ENCODE measurements at regions not wholly inside any gene's neighbourhood (a gene's known extent, or its start where the extent isn't known, plus 50 kb on each side); places are given as distances from the start of the nearest gene placed in this dataset.

DNA sequence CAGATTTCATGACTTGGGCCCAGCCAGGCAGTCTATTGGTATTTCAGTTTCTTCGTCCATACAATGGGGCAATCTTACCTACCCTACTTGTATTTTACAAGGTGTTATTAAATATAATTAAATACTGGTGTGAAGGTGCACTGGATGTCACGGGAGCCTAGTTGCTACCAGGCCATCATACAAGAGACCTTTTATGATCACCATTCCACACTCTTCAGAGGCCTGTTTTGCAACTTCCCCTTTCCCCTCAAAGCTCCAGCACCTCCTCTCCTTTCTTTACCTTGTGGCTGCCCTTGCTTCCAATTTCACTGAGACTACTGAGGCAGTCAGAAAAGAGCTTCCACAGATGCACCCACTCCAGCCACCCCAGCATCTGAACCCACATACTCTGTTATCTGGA, 93.8 kb upstream of the HELT start:
- Histone ChIP-seq H3K36me3 (no peaks in the 10 kb centered on the region), H3K9me3 (no peaks in the 10 kb centered on the region), H3K4me3 (ENCODE audit: low read depth in 1 of 2, low read length in 1 of 2) (no peak overlapping the region), H3K4me1 (ENCODE audit: control insufficient read depth in 1 of 2, insufficient read depth in 1 of 2, low read depth in 1 of 2, low read length in 1 of 2) (peaks cover 0 to 7% of the 10 kb centered on the region in 2 experiments), H3K27me3 (no peaks in the 10 kb centered on the region), H3K27ac (no peak overlapping the region)
- TF ChIP-seq, protein P1, sequence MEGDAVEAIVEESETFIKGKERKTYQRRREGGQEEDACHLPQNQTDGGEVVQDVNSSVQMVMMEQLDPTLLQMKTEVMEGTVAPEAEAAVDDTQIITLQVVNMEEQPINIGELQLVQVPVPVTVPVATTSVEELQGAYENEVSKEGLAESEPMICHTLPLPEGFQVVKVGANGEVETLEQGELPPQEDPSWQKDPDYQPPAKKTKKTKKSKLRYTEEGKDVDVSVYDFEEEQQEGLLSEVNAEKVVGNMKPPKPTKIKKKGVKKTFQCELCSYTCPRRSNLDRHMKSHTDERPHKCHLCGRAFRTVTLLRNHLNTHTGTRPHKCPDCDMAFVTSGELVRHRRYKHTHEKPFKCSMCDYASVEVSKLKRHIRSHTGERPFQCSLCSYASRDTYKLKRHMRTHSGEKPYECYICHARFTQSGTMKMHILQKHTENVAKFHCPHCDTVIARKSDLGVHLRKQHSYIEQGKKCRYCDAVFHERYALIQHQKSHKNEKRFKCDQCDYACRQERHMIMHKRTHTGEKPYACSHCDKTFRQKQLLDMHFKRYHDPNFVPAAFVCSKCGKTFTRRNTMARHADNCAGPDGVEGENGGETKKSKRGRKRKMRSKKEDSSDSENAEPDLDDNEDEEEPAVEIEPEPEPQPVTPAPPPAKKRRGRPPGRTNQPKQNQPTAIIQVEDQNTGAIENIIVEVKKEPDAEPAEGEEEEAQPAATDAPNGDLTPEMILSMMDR (IDR thresholded peaks at IDR 0.05) = no peak

DNA sequence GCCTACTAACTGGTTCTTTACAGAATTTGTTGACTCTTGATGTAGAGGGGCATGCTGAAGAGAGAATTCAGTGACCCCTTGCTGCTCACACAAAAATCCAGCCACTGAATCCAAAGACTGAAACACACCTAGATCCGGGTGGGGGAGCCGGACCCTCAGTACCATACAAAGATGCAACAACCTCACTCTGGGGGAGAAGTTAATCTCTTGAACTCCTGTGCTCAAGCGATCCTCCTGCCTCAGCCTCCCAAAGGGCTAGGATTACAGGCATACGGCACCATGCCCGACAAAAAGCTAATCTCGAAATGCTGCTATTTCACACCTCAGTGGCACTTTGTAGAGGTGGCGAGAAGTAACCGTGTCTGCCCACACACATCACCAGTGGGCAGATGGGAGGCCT, 88.8 kb upstream of the HELT start:
- H3K4me3 ChIP-seq (ENCODE audit: low read depth in 1 of 2, low read length in 1 of 2) = no peak overlapping the region
- H3K27ac ChIP-seq = no peak overlapping the region
- no peaks in the 10 kb centered on the region for H3K27me3 ChIP-seq
- H3K36me3 ChIP-seq = no peaks in the 10 kb centered on the region
- peaks cover 0 to 4% of the 10 kb centered on the region in 2 experiments for H3K4me1 ChIP-seq (ENCODE audit: control insufficient read depth in 1 of 2, insufficient read depth in 1 of 2, low read depth in 1 of 2, low read length in 1 of 2)
- TF ChIP-seq, protein P1 (IDR thresholded peaks at IDR 0.05) = no peak
- no peaks in the 10 kb centered on the region for H3K9me3 ChIP-seq

DNA sequence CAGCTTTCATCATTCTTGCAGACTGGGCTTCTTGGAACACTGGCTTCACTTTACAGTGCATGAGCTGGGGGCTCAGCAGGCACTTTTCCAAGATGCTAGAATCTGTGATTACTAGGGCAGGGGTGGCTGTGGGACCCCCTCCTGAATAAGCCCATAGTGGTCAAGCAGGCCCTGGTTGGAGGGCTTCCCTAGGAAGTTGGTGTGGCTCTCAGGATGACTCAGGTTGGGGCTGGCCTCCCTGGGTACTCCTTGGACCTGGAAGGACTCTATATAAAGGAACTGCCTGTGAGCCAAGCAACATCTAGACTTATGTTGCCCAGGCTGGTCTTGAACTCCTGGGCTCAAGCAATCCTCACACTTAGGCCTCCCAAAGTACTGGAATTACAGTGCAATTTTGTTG, 88.3 kb upstream of the HELT start:
- Histone ChIP-seq H3K4me1 (ENCODE audit: control insufficient read depth in 1 of 2, insufficient read depth in 1 of 2, low read depth in 1 of 2, low read length in 1 of 2) (no peaks in the 10 kb centered on the region), H3K27me3 (no peaks in the 10 kb centered on the region), H3K4me3 (ENCODE audit: low read depth in 1 of 2, low read length in 1 of 2) (no peak overlapping the region), H3K27ac (no peak overlapping the region), H3K9me3 (no peaks in the 10 kb centered on the region), H3K36me3 (no peaks in the 10 kb centered on the region)
- TF ChIP-seq, protein P1 (IDR thresholded peaks at IDR 0.05) = no peak

DNA sequence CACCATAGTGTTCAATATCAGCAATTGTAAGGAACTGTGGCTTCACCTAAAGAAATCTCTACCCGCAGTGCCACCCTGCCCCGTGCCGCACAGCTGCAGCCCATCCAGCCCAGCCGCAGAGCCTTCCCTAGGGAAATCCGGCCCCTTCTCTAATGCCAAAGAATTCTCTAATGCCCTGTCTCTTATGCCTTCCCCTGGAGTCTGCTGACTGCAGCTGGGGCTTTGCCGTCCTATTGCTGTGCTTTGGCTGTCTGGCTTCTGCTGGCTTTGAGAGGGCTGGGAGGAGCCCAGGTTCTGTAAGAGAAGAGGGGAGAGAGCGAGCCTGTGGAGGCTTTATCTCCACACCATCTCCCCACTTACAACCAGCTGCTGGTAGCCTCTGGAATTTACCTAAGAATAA, 85.9 kb upstream of the HELT start:
- H3K4me3 ChIP-seq (ENCODE audit: low read depth in 1 of 2, low read length in 1 of 2) = no peak overlapping the region
- TF ChIP-seq, protein P1 (IDR thresholded peaks at IDR 0.05) = no peak
- no peak overlapping the region for H3K27ac ChIP-seq
- no peaks in the 10 kb centered on the region for H3K4me1 ChIP-seq (ENCODE audit: control insufficient read depth in 1 of 2, insufficient read depth in 1 of 2, low read depth in 1 of 2, low read length in 1 of 2)
- no peaks in the 10 kb centered on the region for H3K9me3 ChIP-seq
- H3K36me3 ChIP-seq = no peaks in the 10 kb centered on the region
- no peaks in the 10 kb centered on the region for H3K27me3 ChIP-seq

DNA sequence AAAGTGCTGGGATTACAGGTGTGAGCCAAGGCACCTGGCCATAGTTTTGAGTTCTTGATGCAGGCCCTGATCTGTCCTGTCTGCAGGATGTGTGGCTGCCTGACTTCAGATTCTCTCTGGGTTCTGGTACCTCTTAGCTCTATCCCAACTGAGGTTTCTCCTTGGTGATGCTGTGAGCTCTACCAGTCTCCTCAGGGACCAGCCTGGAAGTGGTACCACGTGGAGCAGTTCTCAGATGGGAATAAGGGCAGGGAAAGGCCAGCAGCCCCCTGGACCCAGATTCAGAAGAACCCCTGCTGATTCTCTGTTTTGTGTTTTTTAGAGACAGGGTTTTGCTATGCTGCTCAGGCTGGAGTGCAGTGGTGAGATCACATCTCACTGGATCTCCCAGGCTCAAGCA, 85.0 kb upstream of the HELT start:
- Histone ChIP-seq H3K27ac (no peak overlapping the region), H3K9me3 (no peaks in the 10 kb centered on the region), H3K27me3 (no peaks in the 10 kb centered on the region), H3K4me1 (ENCODE audit: control insufficient read depth in 1 of 2, insufficient read depth in 1 of 2, low read depth in 1 of 2, low read length in 1 of 2) (no peaks in the 10 kb centered on the region), H3K4me3 (ENCODE audit: low read depth in 1 of 2, low read length in 1 of 2) (no peak overlapping the region), H3K36me3 (no peaks in the 10 kb centered on the region)
- TF ChIP-seq, protein P1 (IDR thresholded peaks at IDR 0.05) = no peak

DNA sequence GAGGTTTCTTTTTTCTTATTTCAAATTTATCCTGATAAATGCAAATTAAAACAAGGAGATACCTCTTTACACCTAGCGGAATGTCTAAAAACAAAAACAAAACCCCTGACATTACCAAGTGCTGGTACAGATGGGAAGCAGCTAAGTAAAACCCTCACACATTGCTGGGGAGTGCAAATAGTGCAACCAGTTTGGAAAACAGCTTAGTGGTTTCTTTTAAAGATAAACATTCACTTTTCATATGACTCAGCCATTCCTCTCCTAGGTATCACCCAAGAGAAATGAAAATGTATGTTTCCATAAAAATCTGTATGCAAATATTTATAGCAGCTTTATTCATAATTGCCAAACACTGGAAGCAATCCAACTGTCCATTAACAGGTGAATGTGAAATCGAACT, 84.1 kb upstream of the HELT start:
- Histone ChIP-seq H3K27me3 (no peaks in the 10 kb centered on the region), H3K36me3 (no peaks in the 10 kb centered on the region), H3K4me3 (ENCODE audit: low read depth in 1 of 2, low read length in 1 of 2) (no peak overlapping the region), H3K4me1 (ENCODE audit: control insufficient read depth in 1 of 2, insufficient read depth in 1 of 2, low read depth in 1 of 2, low read length in 1 of 2) (no peaks in the 10 kb centered on the region), H3K27ac (no peak overlapping the region), H3K9me3 (no peaks in the 10 kb centered on the region)
- TF ChIP-seq, protein P1 (IDR thresholded peaks at IDR 0.05) = no peak
